SK-N-SH (cell line): ENCODE measurements at regions not wholly inside any gene's neighbourhood (a gene's known extent, or its start where the extent isn't known, plus 50 kb on each side); places are given as distances from the start of the nearest gene placed in this dataset.

Experiments used
- CTCF ChIA-PET: fragments of 300-600, 350-600 bp; formaldehyde crosslinking; extraction: SDS; loops from one replicate; lab custom pipeline; 2021; lab: Yijun Ruan, JAX
- POLR2A ChIA-PET: fragments of 350-600 bp; sonication (Branson Sonifier 250); formaldehyde crosslinking; extraction: SDS; loops from one replicate; lab custom pipeline; 2020; ENCODE audit warnings: antibody characterized with exemption, inconsistent platforms; lab: Yijun Ruan, JAX
- DNase-seq: peaks from one replicate; pipeline ENCODE4 v3.0.0; 2012
- H2AFZ ChIP-seq: fragments of 200-600 bp; sonication (generic); 2 replicates; pipeline ENCODE4 v1.8.1; 2016; ENCODE audit warnings: antibody characterized with exemption, mild to moderate bottlenecking, low read depth
- H3F3A ChIP-seq: fragments of 200-600 bp; sonication (generic); replicated peaks from 2 replicates; pipeline ENCODE3; 2016; ENCODE audit warnings: antibody characterized with exemption, mild to moderate bottlenecking; ENCODE audit not compliant: insufficient read depth
- H3K27ac ChIP-seq, 2 experiments: fragments of 200-500 bp in 1 of 2; fragments of 200-600 bp in 1 of 2; sonication (Bioruptor generic) in 1 of 2; sonication (generic), shearing (Covaris generic) in 1 of 2; 2 replicates each; pipeline versions ENCODE4 v1.5.1 to v1.6.1; 2014 to 2016; ENCODE audit warnings: low read depth in 2 of 2, inconsistent platforms in 1 of 2, low read length in 1 of 2, mild to moderate bottlenecking in 1 of 2, mixed read lengths in 1 of 2
- H3K27me3 ChIP-seq: fragments of 200-600 bp; sonication (generic), shearing (Covaris generic); 2 replicates; pipeline ENCODE4 v1.6.1; 2016; ENCODE audit warnings: mixed run types; ENCODE audit not compliant: insufficient read depth
- H3K36me3 ChIP-seq, 2 experiments: fragments of 200-500 bp in 1 of 2; fragments of 200-600 bp in 1 of 2; sonication (Bioruptor generic) in 1 of 2; sonication (generic) in 1 of 2; replicated peaks in 1 of 2; 2 replicates each; pipeline versions ENCODE3 to v1.5.1; 2014 to 2016; ENCODE audit warnings: low read length in 1 of 2, mild to moderate bottlenecking in 1 of 2; ENCODE audit not compliant: insufficient read depth in 2 of 2, control insufficient read depth in 1 of 2
- H3K4me1 ChIP-seq, 2 experiments: fragments of 200-500 bp in 1 of 2; fragments of 200-600 bp in 1 of 2; sonication (Bioruptor generic) in 1 of 2; sonication (generic), shearing (Covaris generic) in 1 of 2; 2 replicates each; pipeline versions ENCODE4 v1.5.1 to v1.6.1; 2014 to 2016; ENCODE audit warnings: low read depth in 1 of 2, low read length in 1 of 2, mixed run types in 1 of 2; ENCODE audit not compliant: insufficient read depth in 2 of 2, control insufficient read depth in 1 of 2
- H3K4me2 ChIP-seq: fragments of 200-600 bp; sonication (generic), shearing (Covaris generic); 2 replicates; pipeline ENCODE4 v1.6.1; 2017; ENCODE audit warnings: mixed run types
- H3K4me3 ChIP-seq, 2 experiments: fragments of 200-500 bp in 1 of 2; fragments of 200-600 bp in 1 of 2; sonication (Bioruptor generic) in 1 of 2; sonication (generic), shearing (Covaris generic) in 1 of 2; 2 replicates each; pipeline versions ENCODE4 v1.5.1 to v1.8.1; 2014 to 2016; ENCODE audit warnings: low read depth in 2 of 2, inconsistent platforms in 1 of 2, low read length in 1 of 2, mild to moderate bottlenecking in 1 of 2, mixed read lengths in 1 of 2, moderate library complexity in 1 of 2
- H3K79me2 ChIP-seq: fragments of 200-600 bp; sonication (generic); 2 replicates; pipeline ENCODE4 v1.8.1; 2017; ENCODE audit warnings: mild to moderate bottlenecking; ENCODE audit not compliant: insufficient read depth
- H3K9ac ChIP-seq: fragments of 200-600 bp; sonication (generic); 2 replicates; pipeline ENCODE4 v1.6.1; 2017; ENCODE audit warnings: mixed run types
- H3K9me2 ChIP-seq: fragments of 200-600 bp; sonication (generic); 2 replicates; pipeline ENCODE4 v1.6.1; 2017; ENCODE audit warnings: mixed run types
- H3K9me3 ChIP-seq: fragments of 200-600 bp; sonication (generic); 2 replicates; pipeline ENCODE4 v1.6.1; 2017; ENCODE audit warnings: mixed run types, mild to moderate bottlenecking, moderate library complexity
- H4K20me1 ChIP-seq: fragments of 200-600 bp; sonication (generic); 2 replicates; pipeline ENCODE4 v1.6.1; 2017; ENCODE audit warnings: mild to moderate bottlenecking, mixed run types; ENCODE audit not compliant: insufficient read depth
- ELF1 ChIP-seq: IDR thresholded peaks from 2 replicates; pipeline ENCODE4 v1.4.0; 2012
- FOSL2 ChIP-seq: IDR thresholded peaks from 2 replicates; pipeline ENCODE4 v1.4.0; 2012; ENCODE audit warnings: low read depth, mild to moderate bottlenecking, moderate library complexity, borderline replicate concordance
- FOXJ3 ChIP-seq: sonication (generic); formaldehyde crosslinking; IDR thresholded peaks from 2 replicates; pipeline ENCODE4 v1.5.1; 2020; ENCODE audit warnings: mild to moderate bottlenecking, missing genetic modification reagents
- FOXM1 ChIP-seq: IDR thresholded peaks from 2 replicates; pipeline ENCODE4 v1.4.0; 2012; ENCODE audit warnings: low read depth, mild to moderate bottlenecking
- GABPA ChIP-seq: IDR thresholded peaks from 2 replicates; pipeline ENCODE4 v1.4.0; 2012; ENCODE audit warnings: low read depth, mild to moderate bottlenecking
- GATA2 ChIP-seq: sonication (generic); formaldehyde crosslinking; IDR thresholded peaks from 2 replicates; pipeline ENCODE4 v1.5.0; 2020; ENCODE audit warnings: mild to moderate bottlenecking, missing genetic modification reagents
- IRF3 ChIP-seq: fragments of 150-350 bp; IDR thresholded peaks from 2 replicates; pipeline ENCODE4 v1.6.1; 2016; ENCODE audit warnings: mild to moderate bottlenecking, low read depth, low read length
- MAX ChIP-seq: IDR thresholded peaks from 2 replicates; pipeline ENCODE4 v1.4.0; 2012; ENCODE audit warnings: low read depth
- NRF1 ChIP-seq: IDR thresholded peaks from 2 replicates; pipeline ENCODE4 v1.6.1; 2012; ENCODE audit warnings: low read depth, mild to moderate bottlenecking, low read length
- PBX3 ChIP-seq: IDR thresholded peaks from 2 replicates; pipeline ENCODE4; 2012
- POLR2AphosphoS5 ChIP-seq: IDR thresholded peaks from 2 replicates; pipeline ENCODE4 v1.6.1; 2012; ENCODE audit warnings: low read depth, low read length
- RCOR1 ChIP-seq: fragments of 150-350 bp; IDR thresholded peaks from 2 replicates; pipeline ENCODE4 v1.6.1; 2017; ENCODE audit warnings: antibody characterized with exemption, low read length
- RFX5 ChIP-seq: IDR thresholded peaks from 2 replicates; pipeline ENCODE4 v1.6.1; 2012; ENCODE audit warnings: mild to moderate bottlenecking, improper control_type of control experiment, low read length
- TAF1 ChIP-seq: IDR thresholded peaks from 2 replicates; pipeline ENCODE4 v1.6.1; 2012; ENCODE audit warnings: low read depth, mild to moderate bottlenecking, low read length, moderate library complexity, borderline replicate concordance
- TCF12 ChIP-seq: IDR thresholded peaks from 2 replicates; pipeline ENCODE4 v1.4.0; 2012
- TEAD4 ChIP-seq: IDR thresholded peaks from 2 replicates; pipeline ENCODE4 v1.4.0; 2012; ENCODE audit warnings: mild to moderate bottlenecking, borderline replicate concordance; ENCODE audit not compliant: insufficient read depth
- YY1 ChIP-seq: IDR thresholded peaks from 2 replicates; pipeline ENCODE4 v1.4.0; 2012; ENCODE audit warnings: low read depth, mild to moderate bottlenecking
- ZBTB33 ChIP-seq: IDR thresholded peaks from 2 replicates; pipeline ENCODE4 v1.4.0; 2012; ENCODE audit warnings: low read depth, borderline replicate concordance
- WGBS: methylation state at CpG from one replicate; pipeline ENCODE4 v1.1.6; 2017; ENCODE audit warnings: low lambda C conversion rate; 5-methylcytosine and 5-hydroxymethylcytosine counted together

- Histone ChIP-seq H3K9me2 (no peaks in the 10 kb centered on the region), H3K9me3 (no peaks in the 10 kb centered on the region), H4K20me1 (peaks cover 78% of the 10 kb centered on the region), H3F3A (peaks cover 29% of the 10 kb centered on the region), H3K79me2 (peaks cover 98% of the 10 kb centered on the region), H3K27me3 (no peaks in the 10 kb centered on the region), H2AFZ (no peak overlapping the region), H3K4me3 (peak overlapping the region; percentile 61 to 79), H3K27ac (peak overlapping the region; percentile 89 to 95), H3K4me2 (peak overlapping the region; percentile 99), H3K36me3 (peaks cover 0 to 5% of the 10 kb centered on the region in 2 experiments), H3K9ac (peak overlapping the region; percentile 10; the same call in 1 of the 2 replicates), H3K4me1 (peaks cover 28 to 61% of the 10 kb centered on the region in 2 experiments)
- 65% methylated on average over 9 of the region's 9 CpGs for WGBS
- CTCF ChIA-PET, result interaction anchor here (1.4 to 7.6 kb wide), 9 partner anchors 11 to 120 kb away, joined by 3 to 71 read pairs (median 6); no protein-coding TSS in a partner anchor
- peak; percentile 38 for DNase-seq
- TF ChIP-seq ZBTB33 (no peak), PBX3 (no peak), FOSL2 (no peak), MAX (no peak), FOXM1 (no peak), TEAD4 (no peak), NRF1 (no peak), GABPA (no peak), GATA2 (CRISPR knock-in tag) (no peak)
- POLR2A ChIA-PET, result interaction anchor here (0.6 to 1.5 kb wide), 9 partner anchors 9 to 375 kb away, joined by 3 to 8 read pairs (median 4); no protein-coding TSS in a partner anchor
These were observed 308.7 kb downstream of the SEC14L1 start for GRCh38 chr17:77449373-77449907.

- Histone ChIP-seq H3K36me3 (peaks cover 0 to 5% of the 10 kb centered on the region in 2 experiments), H3K9me3 (no peaks in the 10 kb centered on the region), H3K27me3 (no peaks in the 10 kb centered on the region), H3K4me2 (peak overlapping the region; percentile 99), H3K9me2 (no peaks in the 10 kb centered on the region), H2AFZ (no peak overlapping the region), H4K20me1 (peaks cover 80% of the 10 kb centered on the region), H3F3A (peaks cover 29% of the 10 kb centered on the region), H3K4me1 (peaks cover 28 to 61% of the 10 kb centered on the region in 2 experiments), H3K79me2 (peaks cover 98% of the 10 kb centered on the region), H3K27ac (peak overlapping the region; percentile 89 to 95), H3K4me3 (peak overlapping the region; percentile 61 to 79), H3K9ac (peak overlapping the region; percentile 87; the same call in 1 of the 2 replicates)
- WGBS, result 19% methylated on average over 22 of the region's 23 CpGs
- ChIA-PET CTCF (interaction anchor here (0.6 to 7.6 kb wide), 14 partner anchors 11 to 364 kb away, joined by 3 to 71 read pairs (median 5); no protein-coding TSS in a partner anchor), POLR2A (interaction anchor here (0.7 to 2.1 kb wide), 10 partner anchors 8 to 61 kb away, joined by 3 to 11 read pairs (median 4); no protein-coding TSS in a partner anchor)
- DNase-seq, result peak; percentile 91
- TF ChIP-seq FOXM1, result no peak
- no peak for TF ChIP-seq TAF1
- TF ChIP-seq FOXJ3 (CRISPR knock-in tag), result no peak
- peak; percentile 36; the same call in 1 of the 2 replicates for TF ChIP-seq POLR2AphosphoS5
- no peak for TF ChIP-seq ZBTB33
- TF ChIP-seq IRF3, result no peak
- no peak for TF ChIP-seq GATA2 (CRISPR knock-in tag)
- TF ChIP-seq TCF12, result peak; percentile 53; the same call in 1 of the 2 replicates
- no peak for TF ChIP-seq YY1
- no peak for TF ChIP-seq ELF1
- TF ChIP-seq RFX5, result no peak
- TF ChIP-seq RCOR1, result peak; percentile 53; the same call in 1 of the 2 replicates
These were observed 309.4 kb downstream of the SEC14L1 start for GRCh38 chr17:77449908-77450741.
